GM23338 (cell line): ENCODE measurements at regions not wholly inside any gene's neighbourhood (a gene's known extent, or its start where the extent isn't known, plus 50 kb on each side); places are given as distances from the start of the nearest gene placed in this dataset.

Experiments
- ATAC-seq: fragments of 200-7000 bp; cut with Tn5 transposase; 3 replicates; pipeline ENCODE4 v1.9.1; 2020
- DNase-seq: peaks from one replicate; pipeline ENCODE4 v3.0.0-alpha.2; 2015; ENCODE audit warnings: low spot score
- H2AFZ ChIP-seq: fragments of 200-600 bp; sonication (generic); 2 replicates; pipeline ENCODE4 v1.8.0; 2016; ENCODE audit warnings: antibody characterized with exemption, mild to moderate bottlenecking, moderate library complexity
- H3F3A ChIP-seq: fragments of 200-600 bp; sonication (generic); replicated peaks from 2 replicates; pipeline ENCODE4 v1.8.0; 2017; ENCODE audit warnings: antibody characterized with exemption, mixed run types, low read depth
- H3K27ac ChIP-seq: fragments of 200-600 bp; sonication (generic); 2 replicates; pipeline ENCODE4 v1.6.1; 2016; ENCODE audit warnings: low read depth
- H3K27me3 ChIP-seq: fragments of 200-600 bp; sonication (generic); 2 replicates; pipeline ENCODE4 v1.8.0; 2016; ENCODE audit warnings: mild to moderate bottlenecking, mixed run types, moderate library complexity; ENCODE audit not compliant: insufficient read depth
- H3K36me3 ChIP-seq: fragments of 200-600 bp; sonication (generic); 2 replicates; pipeline ENCODE4 v1.8.0; 2016; ENCODE audit warnings: mild to moderate bottlenecking; ENCODE audit not compliant: insufficient read depth
- H3K4me1 ChIP-seq: fragments of 200-600 bp; sonication (generic); 2 replicates; pipeline ENCODE4 v1.8.0; 2016; ENCODE audit warnings: mild to moderate bottlenecking, moderate library complexity; ENCODE audit not compliant: insufficient read depth
- H3K4me2 ChIP-seq: fragments of 200-600 bp; sonication (generic); 2 replicates; pipeline ENCODE4 v1.7.1; 2017; ENCODE audit warnings: mixed run types
- H3K4me3 ChIP-seq: fragments of 200-600 bp; sonication (generic); 2 replicates; pipeline ENCODE4 v1.6.1; 2016; ENCODE audit warnings: mixed run types
- H3K79me2 ChIP-seq: fragments of 200-600 bp; sonication (generic); replicated peaks from 2 replicates; pipeline ENCODE4 v1.8.0; 2017; ENCODE audit warnings: mild to moderate bottlenecking; ENCODE audit not compliant: insufficient read depth
- H3K9me2 ChIP-seq: fragments of 200-600 bp; sonication (generic); 2 replicates; pipeline ENCODE4 v1.8.0; 2017; ENCODE audit not compliant: insufficient read depth
- H4K20me1 ChIP-seq: fragments of 200-600 bp; sonication (generic); replicated peaks from 2 replicates; pipeline ENCODE4 v1.8.0; 2017; ENCODE audit warnings: mild to moderate bottlenecking; ENCODE audit not compliant: insufficient read depth
- H3K27ac Mint-ChIP-seq: 2 replicates; pipeline ENCODE4 v1.8.0; 2020; ENCODE audit warnings: inconsistent platforms, mild to moderate bottlenecking, moderate library complexity, mixed read lengths
- H3K27me3 Mint-ChIP-seq: 3 replicates; pipeline ENCODE4 v1.8.0; 2022; ENCODE audit warnings: low read depth, mild to moderate bottlenecking, moderate library complexity, mixed read lengths, inconsistent platforms; ENCODE audit not compliant: insufficient read depth, poor library complexity
- H3K36me3 Mint-ChIP-seq: 3 replicates; pipeline ENCODE4 v1.8.0; 2021; ENCODE audit warnings: low read depth, mild to moderate bottlenecking, inconsistent platforms, moderate library complexity, mixed read lengths
- H3K4me1 Mint-ChIP-seq: 3 replicates; pipeline ENCODE4 v1.8.0; 2020; ENCODE audit warnings: mild to moderate bottlenecking, inconsistent platforms, mixed read lengths
- H3K4me3 Mint-ChIP-seq: 3 replicates; pipeline ENCODE4 v1.8.0; 2021; ENCODE audit warnings: moderate library complexity, mild to moderate bottlenecking, inconsistent platforms, mixed read lengths
- H3K9me3 Mint-ChIP-seq: 3 replicates; pipeline ENCODE4 v1.8.0; 2020; ENCODE audit warnings: moderate library complexity, mild to moderate bottlenecking, inconsistent platforms, mixed read lengths
- CTCF ChIP-seq, 2 experiments: fragments of 200-600 bp in 1 of 2; sonication (generic) in 1 of 2; conservative IDR thresholded peaks; 2 replicates each; pipeline versions ENCODE4 v1.5.1 to v1.6.1; 2016 to 2017; ENCODE audit warnings: antibody characterized with exemption in 2 of 2, low read depth in 2 of 2, mild to moderate bottlenecking in 2 of 2, moderate library complexity in 1 of 2
- ETS1 ChIP-seq: IDR thresholded peaks from 2 replicates; pipeline ENCODE4 v1.6.1; 2016; ENCODE audit warnings: antibody characterized with exemption
- EZH2 ChIP-seq: fragments of 200-600 bp; sonication (generic); IDR thresholded peaks from one replicate; pipeline ENCODE4 v1.8.0; 2017; ENCODE audit warnings: antibody characterized with exemption, mild to moderate bottlenecking, low read depth; ENCODE audit not compliant: unreplicated experiment
- EZH2phosphoT487 ChIP-seq: fragments of 200-600 bp; sonication (generic); IDR thresholded peaks from one replicate; pipeline ENCODE4 v1.8.1; 2018; ENCODE audit warnings: antibody characterized with exemption; ENCODE audit not compliant: unreplicated experiment
- JUNB ChIP-seq: IDR thresholded peaks from one replicate; pipeline ENCODE4 v1.6.1; 2016; ENCODE audit warnings: antibody characterized with exemption; ENCODE audit not compliant: unreplicated experiment
- NANOG ChIP-seq: IDR thresholded peaks from 2 replicates; pipeline ENCODE4 v1.6.1; 2016; ENCODE audit warnings: antibody characterized with exemption, borderline replicate concordance
- POLR2AphosphoS5 ChIP-seq: IDR thresholded peaks from 2 replicates; pipeline ENCODE4 v1.6.1; 2016; ENCODE audit warnings: antibody characterized with exemption, low read depth
- REST ChIP-seq: IDR thresholded peaks from one replicate; pipeline ENCODE4 v1.6.1; 2018; ENCODE audit warnings: antibody characterized with exemption; ENCODE audit not compliant: unreplicated experiment
- ZNF114 ChIP-seq: fragments of 250-450 bp; sonication (Bioruptor Pico); IDR thresholded peaks from 2 replicates; pipeline ENCODE4 v1.5.0; 2020; ENCODE audit warnings: mild to moderate bottlenecking, moderate library complexity
- ZNF462 ChIP-seq: fragments of 250-450 bp; sonication (Bioruptor Pico); IDR thresholded peaks from 2 replicates; pipeline ENCODE4 v1.5.0; 2020; ENCODE audit warnings: mild to moderate bottlenecking, moderate library complexity

- Mint-ChIP-seq H3K27ac (no peak overlapping the region), H3K4me1 (peaks cover 13% of the 10 kb centered on the region), H3K4me3 (no peak overlapping the region), H3K36me3 (no peaks in the 10 kb centered on the region), H3K27me3 (peaks cover 35% of the 10 kb centered on the region), H3K9me3 (no peaks in the 10 kb centered on the region)
- H3K36me3 ChIP-seq = no peaks in the 10 kb centered on the region
- DNase-seq (no peak), ATAC-seq (no peak)
- H3K27ac ChIP-seq = no peak overlapping the region
- TF ChIP-seq ZNF114 (CRISPR knock-in tag) (no peak), JUNB (no peak), NANOG (no peak), CTCF (conservative IDR thresholded peaks at IDR 0.05; ENCODE audit: low read depth in 2 of 2) (no peak), REST (no peak), EZH2 (no peak), EZH2phosphoT487 (no peak)
- H3K4me2 ChIP-seq = no peak overlapping the region
- H3K4me1 ChIP-seq = 0 out of 2 replicates have a peak, but pooled peaks cover 4% of the 10 kb centered on the region
- H3K9me2 ChIP-seq = no peaks in the 10 kb centered on the region
- H3K4me3 ChIP-seq = no peak overlapping the region
- H2AFZ ChIP-seq = no peak overlapping the region
- no peaks in the 10 kb centered on the region; the same call in 1 of the 2 replicates for H4K20me1 ChIP-seq
- H3F3A ChIP-seq = no peaks in the 10 kb centered on the region
- no peaks in the 10 kb centered on the region for H3K27me3 ChIP-seq
- no peaks in the 10 kb centered on the region for H3K79me2 ChIP-seq
Measured at GRCh38 chr2:121061633-121062032, 223.4 kb downstream of the TFCP2L1 start.

GRCh38 chr2:121063471-121063870, 221.5 kb downstream of the TFCP2L1 start:
- Histone ChIP-seq H2AFZ (no peak overlapping the region), H3K4me3 (no peak overlapping the region), H3K9me2 (no peaks in the 10 kb centered on the region), H3K27ac (no peak overlapping the region), H3K4me2 (no peak overlapping the region), H3K27me3 (no peaks in the 10 kb centered on the region), H3F3A (no peaks in the 10 kb centered on the region), H4K20me1 (no peaks in the 10 kb centered on the region; the same call in 1 of the 2 replicates), H3K79me2 (no peaks in the 10 kb centered on the region), H3K4me1 (0 out of 2 replicates have a peak, but pooled peaks cover 4% of the 10 kb centered on the region), H3K36me3 (no peaks in the 10 kb centered on the region)
- Mint-ChIP-seq H3K9me3 (no peaks in the 10 kb centered on the region), H3K27me3 (peaks cover 32% of the 10 kb centered on the region), H3K36me3 (no peaks in the 10 kb centered on the region), H3K27ac (no peak overlapping the region; the same call in 1 of the 2 replicates), H3K4me3 (no peak overlapping the region), H3K4me1 (peaks cover 13% of the 10 kb centered on the region)
- no peak for DNase-seq
- ATAC-seq = no peak
- TF ChIP-seq EZH2 = no peak
- no peak for TF ChIP-seq ETS1
- TF ChIP-seq POLR2AphosphoS5 = no peak
- TF ChIP-seq ZNF462 (CRISPR knock-in tag) = no peak
